K562 (cell line): ENCODE measurements at regions not wholly inside any gene's neighbourhood (a gene's known extent, or its start where the extent isn't known, plus 50 kb on each side); places are given as distances from the start of the nearest gene placed in this dataset.

Experiments used
- ATAC-seq: fragments of 200-7000 bp; cut with Tn5 transposase; 3 replicates; pipeline ENCODE4 v1.9.1; 2020; ENCODE audit warnings: moderate library complexity
- BruUV-seq: library from RNA; stranded (reverse); fragments of 400-500 nt; replicated peaks from 2 replicates; lab custom pipeline; 2021; lab: Mats Ljungman, UMichigan
- CTCF ChIA-PET: fragments of 300-600 bp; formaldehyde crosslinking; extraction: SDS; loops from one replicate; lab custom pipeline; 2021; ENCODE audit warnings: low intra/inter-chr PET ratio; lab: Yijun Ruan, JAX
- POLR2A ChIA-PET: fragments of 300-600, 350-650 bp; sonication (Branson Sonifier 250); formaldehyde crosslinking; extraction: SDS; loops from one replicate; lab custom pipeline; 2021; ENCODE audit warnings: antibody characterized with exemption, inconsistent platforms; lab: Yijun Ruan, JAX
- DNase-seq, 4 experiments: peaks; one replicate each; pipeline versions ENCODE4 v3.0.0 to v3.0.0-alpha.2; 2011 to 2018; ENCODE audit warnings: low spot score in 3 of 4, mixed read lengths in 3 of 4; ENCODE audit errors: extremely low read depth in 1 of 4
- FAIRE-seq: peaks from 2 replicates; lab custom pipeline; 2011; peaks lifted over from hg19 to GRCh38; lab: Jason Lieb, UNC
- H2AFZ ChIP-seq: 2 replicates; pipeline ENCODE4 v1.6.0; 2011; ENCODE audit warnings: low read depth, low read length, control low read depth, inconsistent platforms
- H3K27ac ChIP-seq: fragments of 200-600 bp; 3 replicates; pipeline ENCODE4 v1.8.0; 2011; ENCODE audit warnings: low read depth, mild to moderate bottlenecking, control low read depth, inconsistent platforms, low read length, moderate library complexity, mixed read lengths; ENCODE audit errors: extremely low read depth
- H3K27me3 ChIP-seq, 2 experiments: fragments of 300-600 bp in 1 of 2; 2 replicates in 1 of 2; 3 replicates in 1 of 2; pipeline versions ENCODE4 v1.6.0 to v1.8.0; 2011; ENCODE audit warnings: inconsistent platforms in 2 of 2, low read length in 2 of 2, mild to moderate bottlenecking in 1 of 2, mixed read lengths in 1 of 2, moderate library complexity in 1 of 2; ENCODE audit not compliant: control insufficient read depth in 2 of 2, insufficient read depth in 2 of 2
- H3K36me3 ChIP-seq: fragments of 300-600 bp; 3 replicates; pipeline ENCODE4 v1.8.0; 2011; ENCODE audit warnings: mild to moderate bottlenecking, low read length, inconsistent platforms; ENCODE audit not compliant: control insufficient read depth, insufficient read depth
- H3K4me1 ChIP-seq, 2 experiments: fragments of 200-600 bp in 1 of 2; replicated peaks in 1 of 2; 2 replicates in 1 of 2; 3 replicates in 1 of 2; pipeline versions ENCODE4 v1.5.1 to v1.8.0; 2011; ENCODE audit warnings: inconsistent platforms in 2 of 2, low read length in 2 of 2, mild to moderate bottlenecking in 1 of 2, mixed read lengths in 1 of 2, moderate library complexity in 1 of 2; ENCODE audit not compliant: control insufficient read depth in 2 of 2, insufficient read depth in 2 of 2
- H3K4me2 ChIP-seq: 2 replicates; pipeline ENCODE4 v1.6.1; 2011; ENCODE audit warnings: low read length, control low read depth, inconsistent platforms, mixed read lengths; ENCODE audit not compliant: insufficient read depth
- H3K4me3 ChIP-seq: fragments of 200-600 bp; sonication (generic), shearing (Covaris generic); 2 replicates; pipeline ENCODE4 v1.5.1; 2016; ENCODE audit warnings: control low read depth, inconsistent platforms
- H3K79me2 ChIP-seq: fragments of 200-600 bp; 3 replicates; pipeline ENCODE4 v1.8.0; 2011; ENCODE audit warnings: low read length, inconsistent platforms; ENCODE audit not compliant: control insufficient read depth, insufficient read depth
- H3K9ac ChIP-seq, 2 experiments: 2 replicates each; pipeline versions ENCODE4 v1.6.0 to v1.6.1; 2011; ENCODE audit warnings: low read depth in 2 of 2, low read length in 2 of 2, control low read depth in 1 of 2, inconsistent platforms in 1 of 2, mild to moderate bottlenecking in 1 of 2, mixed read lengths in 1 of 2; ENCODE audit not compliant: insufficient read depth in 1 of 2
- H3K9me1 ChIP-seq: one replicate; pipeline ENCODE4 v1.6.0; 2011; ENCODE audit warnings: inconsistent platforms, mild to moderate bottlenecking, low read length, moderate library complexity; ENCODE audit not compliant: control insufficient read depth, insufficient read depth
- H3K9me3 ChIP-seq: replicated peaks from 2 replicates; pipeline ENCODE4 v1.5.1; 2011; ENCODE audit warnings: low read depth, low read length, inconsistent platforms; ENCODE audit not compliant: control insufficient read depth, insufficient read depth
- H4K20me1 ChIP-seq: replicated peaks from 2 replicates; pipeline ENCODE4 v1.6.1; 2011; ENCODE audit warnings: low read length, inconsistent platforms, mixed read lengths; ENCODE audit not compliant: control insufficient read depth, insufficient read depth
- ARID3A ChIP-seq: IDR thresholded peaks from 2 replicates; pipeline ENCODE4 v1.6.1; 2012; ENCODE audit warnings: low read depth, low read length, improper control_type of control experiment, borderline replicate concordance
- BACH1 ChIP-seq: fragments of 200-800 bp; sonication (Bioruptor generic); IDR thresholded peaks from 2 replicates; pipeline ENCODE4 v1.6.1; 2016; ENCODE audit warnings: missing genetic modification characterization, missing compliant biosample characterization
- CREB3 ChIP-seq: fragments of 450-650 bp; conservative IDR thresholded peaks from 2 replicates; pipeline ENCODE4 v1.6.1; 2016; ENCODE audit warnings: missing genetic modification characterization, low read depth, mild to moderate bottlenecking, missing compliant biosample characterization, moderate library complexity
- DNMT1 ChIP-seq: fragments of 450-650 bp; IDR thresholded peaks from 2 replicates; pipeline ENCODE4 v1.6.1; 2016; ENCODE audit warnings: antibody characterized with exemption, mild to moderate bottlenecking
- EP300 ChIP-seq: IDR thresholded peaks from 2 replicates; pipeline ENCODE4 v1.6.1; 2012; ENCODE audit warnings: low read length, improper control_type of control experiment
- HMGXB4 ChIP-seq: sonication (generic); formaldehyde crosslinking; IDR thresholded peaks from 2 replicates; pipeline ENCODE4 v1.8.1; 2023; ENCODE audit warnings: mild to moderate bottlenecking, missing genetic modification reagents
- MED1 ChIP-seq: sonication (generic); formaldehyde crosslinking; IDR thresholded peaks from 2 replicates; pipeline ENCODE4 v1.8.1; 2023; ENCODE audit warnings: missing genetic modification reagents, borderline replicate concordance
- MTF1 ChIP-seq: fragments of 250-450 bp; sonication (Bioruptor Pico); IDR thresholded peaks from 2 replicates; pipeline ENCODE4 v1.9.0; 2021; ENCODE audit warnings: moderate library complexity, mild to moderate bottlenecking, inconsistent platforms, borderline replicate concordance
- NKRF ChIP-seq: fragments of 450-650 bp; IDR thresholded peaks from 2 replicates; pipeline ENCODE4 v1.6.1; 2016; ENCODE audit warnings: borderline replicate concordance
- SIX5 ChIP-seq, 2 experiments: IDR thresholded peaks; 2 replicates each; pipeline ENCODE4 v1.6.1; 2011; ENCODE audit warnings: low read length in 2 of 2, borderline replicate concordance in 1 of 2, low read depth in 1 of 2, mild to moderate bottlenecking in 1 of 2, moderate library complexity in 1 of 2; ENCODE audit not compliant: insufficient read depth in 1 of 2
- TBL1XR1 ChIP-seq, 2 experiments: IDR thresholded peaks; 2 replicates each; pipeline ENCODE4 v1.6.1; 2012; ENCODE audit warnings: improper control_type of control experiment in 2 of 2, low read length in 2 of 2, mild to moderate bottlenecking in 1 of 2
- ZNF354B ChIP-seq: fragments of 250-450 bp; sonication (Bioruptor Pico); IDR thresholded peaks from 2 replicates; pipeline ENCODE4 v1.4.0; 2020
- ZNF75A ChIP-seq: fragments of 450-650 bp; formaldehyde crosslinking; IDR thresholded peaks from 2 replicates; pipeline ENCODE4 v1.4.0; 2020; ENCODE audit warnings: mild to moderate bottlenecking
- WGBS: fragments of 100-300 bp; shearing (Covaris generic); methylation state at CpG from one replicate; pipeline ENCODE4 v1.1.6; 2016; ENCODE audit warnings: low coverage, mixed read lengths; ENCODE audit not compliant: insufficient coverage; ENCODE audit errors: missing lambda C conversion rate; 5-methylcytosine and 5-hydroxymethylcytosine counted together
- in situ Hi-C: fragments of 300-500 bp; cut with MboI; formaldehyde crosslinking; loops from 4 replicates; pipeline ENCODE4 v1.15.0; 2018; ENCODE audit warnings: inconsistent platforms, mixed read lengths
- intact Hi-C: fragments of 100-400 bp; cut with micrococcal nuclease; formaldehyde crosslinking; loops from 2 replicates; pipeline ENCODE4 v1.14.2; 2022

GRCh38 chr1:47621977-47622376, 184.1 kb downstream of the FOXD2 start (continued):
- TF ChIP-seq HMGXB4 (CRISPR knock-in tag) (no peak), CREB3 (tag) (no peak), MTF1 (CRISPR knock-in tag) (no peak), DNMT1 (no peak)

- no peaks in the 10 kb centered on the region for H3K9me3 ChIP-seq
- ChIA-PET CTCF (no interaction called here), POLR2A (no interaction called here)
- WGBS = under 1% methylated on average over 8 of the region's 8 CpGs
- FAIRE-seq (no peak), ATAC-seq (no peak), DNase-seq (no peak)
- H3K4me2 ChIP-seq = no peak overlapping the region
- BruUV-seq = no TSS peak
- H3K27ac ChIP-seq = no peak overlapping the region
- H3K79me2 ChIP-seq = no peaks in the 10 kb centered on the region
- no peaks in the 10 kb centered on the region for H3K9me1 ChIP-seq
- no peaks in the 10 kb centered on the region for H3K36me3 ChIP-seq
- intact Hi-C loops (loop anchor here (5.0 to 10.0 kb wide), 2 partner anchors 96 to 188 kb away; partner anchors contain the start of gene FOXD2), in situ Hi-C loops (no loop called here)
- H3K27me3 ChIP-seq = peaks cover 0 to 16% of the 10 kb centered on the region in 2 experiments; a peak in 2 of 5 replicates
- H2AFZ ChIP-seq = no peak overlapping the region
- TF ChIP-seq EP300 = no peak
- no peak for TF ChIP-seq TBL1XR1 (IDR thresholded peaks at IDR 0.05; ENCODE audit: low read length in 2 of 2)
- no peak for TF ChIP-seq ZNF75A (CRISPR knock-in tag)
- no peak for TF ChIP-seq MED1 (CRISPR knock-in tag)
- TF ChIP-seq ZNF354B (CRISPR knock-in tag) = no peak
- TF ChIP-seq MTF1 (CRISPR knock-in tag) = no peak
- no peak for TF ChIP-seq BACH1 (tag)
- no peak for TF ChIP-seq NKRF
- no peak for TF ChIP-seq ARID3A
- no peak for TF ChIP-seq SIX5 (IDR thresholded peaks at IDR 0.05; ENCODE audit: borderline replicate concordance in 1 of 2, insufficient read depth in 1 of 2, low read depth in 1 of 2, low read length in 2 of 2)
- H3K9ac ChIP-seq = no peak overlapping the region
- no peaks in the 10 kb centered on the region for H4K20me1 ChIP-seq
- no peaks in the 10 kb centered on the region for H3K4me1 ChIP-seq
- H3K4me3 ChIP-seq = no peak overlapping the region
Observed at GRCh38 chr1:47622776-47623556, 185.1 kb downstream of the FOXD2 start.
